GM12878 (cell line): ENCODE measurements at regions not wholly inside any gene's neighbourhood (a gene's known extent, or its start where the extent isn't known, plus 50 kb on each side); places are given as distances from the start of the nearest gene placed in this dataset.
"Not testable (repeated sequence)": the region's sequence is repeated elsewhere in the genome, so short reads cannot be mapped to it uniquely, and the experiment has no call there.

Source experiments
- ATAC-seq: fragments of 200-7000 bp; cut with Tn5 transposase; 3 replicates; pipeline ENCODE4 v1.9.1; 2020; ENCODE audit warnings: mild to moderate bottlenecking, moderate library complexity
- BruUV-seq: library from RNA; stranded (reverse); fragments of 400-500 nt; replicated peaks from 2 replicates; lab custom pipeline; 2021; lab: Mats Ljungman, UMichigan
- CTCF ChIA-PET: fragments of 300-600 bp; sonication (Branson Sonifier 250); formaldehyde crosslinking; extraction: SDS; loops from one replicate; lab custom pipeline; 2021; ENCODE audit warnings: inconsistent platforms; lab: Yijun Ruan, JAX
- POLR2A ChIA-PET: fragments of 350-600 bp; formaldehyde crosslinking; extraction: SDS; loops from one replicate; lab custom pipeline; 2021; ENCODE audit warnings: inconsistent platforms; lab: Charles Lee
- RAD21 ChIA-PET: fragments of 300-600 bp; sonication (Branson Sonifier 250); formaldehyde crosslinking; loops from one replicate; lab custom pipeline; 2023; ENCODE audit warnings: antibody characterized with exemption; ENCODE audit not compliant: unreplicated experiment; lab: Charles Lee
- SMC1A ChIA-PET: fragments of 300-600 bp; sonication (Branson Sonifier 250); formaldehyde crosslinking; loops from one replicate; lab custom pipeline; 2023; ENCODE audit not compliant: unreplicated experiment, uncharacterized antibody; lab: Charles Lee
- DNase-seq: peaks from one replicate; pipeline ENCODE4 v3.0.0-alpha.2; 2011; ENCODE audit warnings: low read depth, low spot score
- FAIRE-seq: peaks from 3 replicates; lab custom pipeline; 2011; peaks lifted over from hg19 to GRCh38; lab: Jason Lieb, UNC
- H2AFZ ChIP-seq: 2 replicates; pipeline ENCODE4 v1.6.0; 2011; ENCODE audit warnings: low read depth, low read length, control low read depth; ENCODE audit not compliant: control insufficient read depth
- H3K27ac ChIP-seq: 2 replicates; pipeline ENCODE4 v1.5.1; 2011; ENCODE audit warnings: control low read depth; ENCODE audit not compliant: control insufficient read depth, insufficient read depth
- H3K27me3 ChIP-seq, 2 experiments: replicated peaks in 1 of 2; 2 replicates each; pipeline versions ENCODE4 v1.6.0 to v1.6.1; 2011; ENCODE audit warnings: low read length in 1 of 2; ENCODE audit not compliant: control insufficient read depth in 2 of 2, insufficient read depth in 2 of 2
- H3K36me3 ChIP-seq, 2 experiments: 2 replicates each; pipeline ENCODE4 v1.5.1; 2011; ENCODE audit warnings: low read length in 1 of 2; ENCODE audit not compliant: control insufficient read depth in 2 of 2, insufficient read depth in 2 of 2
- H3K4me1 ChIP-seq: 2 replicates; pipeline ENCODE4 v1.6.1; 2011; ENCODE audit warnings: mild to moderate bottlenecking, low read length, moderate library complexity, mixed read lengths; ENCODE audit not compliant: control insufficient read depth, insufficient read depth
- H3K4me2 ChIP-seq: 2 replicates; pipeline ENCODE4 v1.6.0; 2011; ENCODE audit warnings: control low read depth; ENCODE audit not compliant: control insufficient read depth, insufficient read depth
- H3K4me3 ChIP-seq: fragments of 200-600 bp; sonication (generic); 2 replicates; pipeline ENCODE4 v1.5.1; 2016
- H3K79me2 ChIP-seq: 2 replicates; pipeline ENCODE4 v1.6.0; 2011; ENCODE audit warnings: low read length; ENCODE audit not compliant: control insufficient read depth, insufficient read depth
- H3K9ac ChIP-seq: 2 replicates; pipeline ENCODE4 v1.8.0; 2011; ENCODE audit warnings: low read length, control low read depth, mixed read lengths; ENCODE audit not compliant: control insufficient read depth, insufficient read depth
- H3K9me3 ChIP-seq: replicated peaks from 3 replicates; pipeline ENCODE4 v1.5.1; 2011; ENCODE audit warnings: mild to moderate bottlenecking, low read length; ENCODE audit not compliant: control insufficient read depth, insufficient read depth
- H4K20me1 ChIP-seq: 2 replicates; pipeline ENCODE4 v1.6.0; 2011; ENCODE audit not compliant: control insufficient read depth, insufficient read depth
- BCL3 ChIP-seq: IDR thresholded peaks from 2 replicates; pipeline ENCODE4 v1.6.1; 2011; ENCODE audit warnings: borderline replicate concordance, low read depth, mild to moderate bottlenecking, moderate library complexity, low read length; ENCODE audit not compliant: insufficient read depth, poor library complexity, severe bottlenecking
- BRCA1 ChIP-seq: IDR thresholded peaks from 2 replicates; pipeline ENCODE4 v1.6.1; 2011; ENCODE audit warnings: low read depth, low read length, improper control_type of control experiment
- FOXK2 ChIP-seq: fragments of 450-650 bp; IDR thresholded peaks from 2 replicates; pipeline ENCODE4 v1.6.1; 2017; ENCODE audit warnings: mild to moderate bottlenecking, moderate library complexity
- HDAC2 ChIP-seq: fragments of 200-600 bp; sonication (generic); IDR thresholded peaks from 2 replicates; pipeline ENCODE4 v1.6.1; 2017
- IRF3 ChIP-seq: fragments of 450-650 bp; IDR thresholded peaks from 2 replicates; pipeline ENCODE4 v1.6.1; 2014; ENCODE audit warnings: mild to moderate bottlenecking
- KDM1A ChIP-seq: fragments of 200-600 bp; sonication (generic); IDR thresholded peaks from 2 replicates; pipeline ENCODE4 v1.6.1; 2016; ENCODE audit warnings: borderline replicate concordance
- NR2F1 ChIP-seq: fragments of 450-650 bp; conservative IDR thresholded peaks from 2 replicates; pipeline ENCODE4 v1.6.1; 2017; ENCODE audit warnings: mild to moderate bottlenecking
- PAX8 ChIP-seq: fragments of 450-650 bp; IDR thresholded peaks from 2 replicates; pipeline ENCODE4 v1.6.1; 2017; ENCODE audit warnings: mild to moderate bottlenecking, moderate library complexity
- PBX3 ChIP-seq: IDR thresholded peaks from 2 replicates; pipeline ENCODE4 v1.6.1; 2011; ENCODE audit warnings: mild to moderate bottlenecking, low read depth, low read length, moderate library complexity; ENCODE audit not compliant: insufficient replicate concordance
- POU2F2 ChIP-seq: IDR thresholded peaks from 3 replicates; pipeline ENCODE4 v1.6.1; 2011; ENCODE audit warnings: low read depth, mild to moderate bottlenecking, low read length, borderline replicate concordance
- SMAD1 ChIP-seq: fragments of 450-650 bp; IDR thresholded peaks from 2 replicates; pipeline ENCODE4 v1.6.1; 2018; ENCODE audit warnings: mild to moderate bottlenecking, low read depth; ENCODE audit not compliant: partially characterized antibody
- SMARCA5 ChIP-seq: fragments of 450-650 bp; IDR thresholded peaks from 2 replicates; pipeline ENCODE4 v1.6.1; 2017; ENCODE audit warnings: mild to moderate bottlenecking
- SREBF1 ChIP-seq: IDR thresholded peaks from 2 replicates; pipeline ENCODE4 v1.6.1; 2012; ENCODE audit warnings: mild to moderate bottlenecking, low read length
- WGBS: methylation state at CpG from one replicate; pipeline ENCODE4 v1.1.6; 2016; ENCODE audit warnings: low lambda C conversion rate; ENCODE audit not compliant: insufficient replicate concordance, insufficient coverage; ENCODE audit errors: missing lambda C conversion rate; 5-methylcytosine and 5-hydroxymethylcytosine counted together
- in situ Hi-C: fragments of 300-500 bp; cut with MboI; formaldehyde crosslinking; loops from 9 replicates; pipeline ENCODE4 v1.14.3; 2018; ENCODE audit warnings: mixed read lengths
- intact Hi-C: fragments of 100-400 bp; cut with micrococcal nuclease; formaldehyde crosslinking; loops from one replicate; pipeline ENCODE4 v1.14.2; 2022; ENCODE audit not compliant: unreplicated experiment

- H3K27me3 ChIP-seq, POLR2A ChIA-PET, H3K4me3 ChIP-seq, H4K20me1 ChIP-seq, SMC1A ChIA-PET, H2AFZ ChIP-seq, FAIRE-seq, H3K4me1 ChIP-seq, BruUV-seq, H3K79me2 ChIP-seq, H3K36me3 ChIP-seq, in situ Hi-C loops, RAD21 ChIA-PET, DNase-seq, CTCF ChIA-PET, H3K27ac ChIP-seq, H3K9me3 ChIP-seq, H3K9ac ChIP-seq, intact Hi-C loops, H3K4me2 ChIP-seq, ATAC-seq: not testable (repeated sequence)
- 6% methylated on average over 9 of the region's 9 CpGs for WGBS
These were observed 125.7 kb downstream of the IGLL1 start for GRCh38 chr22:23454345-23454744.

- FAIRE-seq, result no peak
- 54% methylated on average over 9 of the region's 9 CpGs for WGBS
- no peak for TF ChIP-seq HDAC2
- no peak for TF ChIP-seq KDM1A
- no peak for TF ChIP-seq NR2F1
- TF ChIP-seq IRF3, result no peak
- no peak for TF ChIP-seq PAX8
- TF ChIP-seq PBX3, result no peak
- no peak for TF ChIP-seq SREBF1
- no peak for TF ChIP-seq SMARCA5
- no peak for TF ChIP-seq BRCA1
- no peak for TF ChIP-seq POU2F2
- TF ChIP-seq BCL3, result no peak
- no peak for TF ChIP-seq SMAD1
- no peak for TF ChIP-seq FOXK2
These were observed 126.8 kb downstream of the IGLL1 start for GRCh38 chr22:23453277-23453676.

More at GRCh38 chr22:23453277-23453676, 126.8 kb downstream of the IGLL1 start:
- no peak overlapping the region for H3K4me2 ChIP-seq
- in situ Hi-C loops (no loop called here), intact Hi-C loops (no loop called here)
- no peak for ATAC-seq
- no peak overlapping the region for H3K9ac ChIP-seq
- ChIA-PET POLR2A (no interaction called here), CTCF (no interaction called here), RAD21 (no interaction called here), SMC1A (no interaction called here)
- no TSS peak for BruUV-seq
- H3K36me3 ChIP-seq, result no peaks in the 10 kb centered on the region
- no peaks in the 10 kb centered on the region for H4K20me1 ChIP-seq
- no peak overlapping the region for H3K27ac ChIP-seq
- DNase-seq, result no peak
- H3K4me1 ChIP-seq, result no peaks in the 10 kb centered on the region
- peaks cover 0 to 1% of the 10 kb centered on the region in 2 experiments; a peak in 3 of 4 replicates for H3K27me3 ChIP-seq
- no peaks in the 10 kb centered on the region for H3K9me3 ChIP-seq
- H2AFZ ChIP-seq, result no peak overlapping the region
- no peaks in the 10 kb centered on the region for H3K79me2 ChIP-seq
- no peak overlapping the region for H3K4me3 ChIP-seq
